Breast epithelium (tissue), 3 donors: ENCODE measurements at regions not wholly inside any gene's neighbourhood (a gene's known extent, or its start where the extent isn't known, plus 50 kb on each side); places are given as distances from the start of the nearest gene placed in this dataset.

Experiments
- POLR2A ChIP-seq: fragments of 450-650 bp; IDR thresholded peaks from one replicate; pipeline ENCODE4 v1.6.1; 2016; ENCODE audit warnings: antibody characterized with exemption, mild to moderate bottlenecking, moderate library complexity
- POLR2AphosphoS5 ChIP-seq, 3 donors: sonication (generic); formaldehyde crosslinking; IDR thresholded peaks; one replicate each; pipeline ENCODE4 v1.6.1; 2017; ENCODE audit warnings: antibody characterized with exemption in 3 of 3
- TF ChIP-seq, protein P1 (sequence below), 3 donors: fragments of 450-650 bp; IDR thresholded peaks; one replicate each; pipeline ENCODE4 v1.5.1; 2016 to 2017; ENCODE audit warnings: antibody characterized with exemption in 3 of 3, mild to moderate bottlenecking in 3 of 3, moderate library complexity in 3 of 3

DNA sequence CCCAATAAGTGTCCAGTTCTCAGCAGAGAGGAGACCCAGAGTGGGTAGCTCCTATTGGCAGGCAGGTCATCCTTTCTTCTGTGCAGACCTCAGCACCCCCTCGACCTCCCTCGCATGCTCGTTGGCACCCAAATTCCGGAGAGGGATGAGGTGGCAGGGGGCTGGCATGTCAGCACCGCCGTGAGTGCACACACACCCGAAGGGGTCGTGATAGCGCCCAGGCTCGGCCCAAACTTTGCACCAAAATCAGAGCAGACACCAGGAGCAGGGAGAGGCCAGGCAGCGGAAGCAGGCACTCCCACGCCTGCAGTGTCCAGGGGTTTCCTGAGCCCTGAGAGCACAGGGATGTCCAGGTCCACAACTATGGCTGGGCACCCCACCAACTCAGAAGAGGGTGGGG, 1503.8 kb upstream of the PCDH20 start:
- TF ChIP-seq, protein P1, sequence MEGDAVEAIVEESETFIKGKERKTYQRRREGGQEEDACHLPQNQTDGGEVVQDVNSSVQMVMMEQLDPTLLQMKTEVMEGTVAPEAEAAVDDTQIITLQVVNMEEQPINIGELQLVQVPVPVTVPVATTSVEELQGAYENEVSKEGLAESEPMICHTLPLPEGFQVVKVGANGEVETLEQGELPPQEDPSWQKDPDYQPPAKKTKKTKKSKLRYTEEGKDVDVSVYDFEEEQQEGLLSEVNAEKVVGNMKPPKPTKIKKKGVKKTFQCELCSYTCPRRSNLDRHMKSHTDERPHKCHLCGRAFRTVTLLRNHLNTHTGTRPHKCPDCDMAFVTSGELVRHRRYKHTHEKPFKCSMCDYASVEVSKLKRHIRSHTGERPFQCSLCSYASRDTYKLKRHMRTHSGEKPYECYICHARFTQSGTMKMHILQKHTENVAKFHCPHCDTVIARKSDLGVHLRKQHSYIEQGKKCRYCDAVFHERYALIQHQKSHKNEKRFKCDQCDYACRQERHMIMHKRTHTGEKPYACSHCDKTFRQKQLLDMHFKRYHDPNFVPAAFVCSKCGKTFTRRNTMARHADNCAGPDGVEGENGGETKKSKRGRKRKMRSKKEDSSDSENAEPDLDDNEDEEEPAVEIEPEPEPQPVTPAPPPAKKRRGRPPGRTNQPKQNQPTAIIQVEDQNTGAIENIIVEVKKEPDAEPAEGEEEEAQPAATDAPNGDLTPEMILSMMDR (IDR thresholded peaks at IDR 0.05): no peak
- no peak for TF ChIP-seq POLR2AphosphoS5 (IDR thresholded peaks at IDR 0.05)
- no peak for TF ChIP-seq POLR2A
